Pons (tissue), 1 donor: ENCODE measurements at regions not wholly inside any gene's neighbourhood (a gene's known extent, or its start where the extent isn't known, plus 50 kb on each side); places are given as distances from the start of the nearest gene placed in this dataset.

Experiments used
- DNase-seq: peaks from one replicate; pipeline ENCODE4 v3.0.0-alpha.2; 2016; ENCODE audit warnings: low spot score

DNA sequence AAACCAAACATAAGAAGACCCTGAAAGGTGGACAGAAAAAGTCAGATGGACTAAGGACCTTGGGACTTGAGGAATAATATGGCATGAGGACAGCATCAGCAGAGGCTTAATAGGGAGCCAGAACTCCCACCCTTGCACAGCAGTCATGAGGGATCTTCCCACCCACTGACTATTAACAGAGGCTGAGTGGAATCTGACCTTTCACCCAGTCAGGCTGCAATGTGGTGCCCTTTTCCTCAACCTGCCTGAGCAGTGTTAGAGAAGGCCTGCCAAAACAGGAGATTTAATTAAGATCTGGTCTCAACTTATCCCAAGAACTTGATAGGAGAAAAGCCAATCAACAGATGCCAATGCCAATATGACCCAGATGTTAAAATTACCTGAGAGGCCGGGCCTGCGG lies 481.9 kb downstream of the KDM4C start:
- DNase-seq = no peak

DNA sequence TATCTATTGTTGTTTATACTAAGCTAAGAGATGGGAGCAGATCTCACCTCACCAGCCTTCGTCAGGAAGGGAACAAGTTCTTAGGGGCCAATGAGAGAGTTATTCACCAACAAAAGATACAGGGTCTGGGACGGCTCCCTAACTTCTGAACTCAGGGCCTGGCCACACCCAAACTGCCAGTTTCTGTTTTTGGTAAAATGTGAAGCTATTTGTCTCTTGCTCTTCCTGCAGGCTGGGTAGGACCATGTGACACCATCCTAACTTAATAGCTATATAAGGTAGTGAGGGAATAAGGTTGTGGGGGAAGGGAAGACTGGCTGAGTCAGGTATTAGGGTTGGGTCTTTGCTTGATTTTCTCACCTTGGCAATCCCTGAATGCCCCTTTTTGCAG lies 480.5 kb downstream of the KDM4C start:
- DNase-seq = no peak

DNA sequence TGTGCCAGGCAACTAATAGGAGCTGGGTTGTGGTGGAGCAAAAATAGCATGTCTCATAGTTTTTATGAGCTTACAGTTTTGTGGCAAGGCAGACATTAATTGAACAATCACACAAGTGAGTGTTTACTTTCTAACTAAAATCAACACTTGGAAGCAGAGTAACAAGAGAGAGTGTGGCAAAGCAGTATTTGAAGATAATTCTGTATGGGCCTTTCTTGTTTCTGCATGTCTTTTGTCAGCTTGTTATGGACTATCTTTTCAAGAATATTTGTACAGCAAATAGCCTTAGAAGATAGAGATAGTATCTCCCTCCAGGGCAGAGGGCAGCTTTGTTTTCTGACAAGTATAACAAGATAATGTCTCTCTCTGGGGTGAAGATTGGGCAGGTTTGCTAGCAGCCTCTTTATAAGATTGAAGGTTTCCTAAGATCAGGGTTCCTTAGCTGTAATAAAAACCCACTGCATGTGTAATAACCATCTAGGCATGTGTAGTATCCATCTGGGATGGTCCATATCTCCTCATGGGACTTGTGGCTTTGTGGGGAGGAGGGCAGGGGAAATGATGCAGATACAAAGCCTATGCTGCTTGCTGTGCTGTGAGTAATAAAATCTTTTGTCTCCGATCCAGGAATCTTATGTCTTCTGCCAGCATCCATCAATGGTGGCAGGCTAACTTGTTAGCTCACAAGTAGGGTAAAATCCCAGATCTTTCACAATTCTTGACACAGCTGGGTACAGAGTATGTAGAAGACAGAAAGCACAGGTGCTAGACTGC lies 479.9 kb downstream of the KDM4C start:
- no peak for DNase-seq

DNA sequence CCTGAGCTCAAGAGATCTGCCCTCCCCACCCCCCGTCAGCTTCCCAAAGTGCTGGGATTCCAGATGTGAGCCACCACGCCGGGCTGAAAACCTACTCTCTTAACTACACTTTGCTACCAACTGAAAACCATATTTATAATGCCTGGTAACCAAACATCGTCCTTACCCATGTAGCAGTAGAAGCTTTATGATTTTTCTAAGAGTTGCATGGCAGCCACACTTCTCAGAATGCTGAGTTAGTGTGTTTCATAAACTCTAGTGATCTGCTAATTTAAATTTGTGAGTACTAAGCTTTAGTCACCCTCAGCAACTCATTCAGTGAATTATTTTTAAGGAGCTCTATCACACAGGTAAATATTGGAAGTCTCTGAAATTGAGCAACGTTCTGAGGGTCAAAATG lies 478.4 kb downstream of the KDM4C start:
- DNase-seq = no peak

DNA sequence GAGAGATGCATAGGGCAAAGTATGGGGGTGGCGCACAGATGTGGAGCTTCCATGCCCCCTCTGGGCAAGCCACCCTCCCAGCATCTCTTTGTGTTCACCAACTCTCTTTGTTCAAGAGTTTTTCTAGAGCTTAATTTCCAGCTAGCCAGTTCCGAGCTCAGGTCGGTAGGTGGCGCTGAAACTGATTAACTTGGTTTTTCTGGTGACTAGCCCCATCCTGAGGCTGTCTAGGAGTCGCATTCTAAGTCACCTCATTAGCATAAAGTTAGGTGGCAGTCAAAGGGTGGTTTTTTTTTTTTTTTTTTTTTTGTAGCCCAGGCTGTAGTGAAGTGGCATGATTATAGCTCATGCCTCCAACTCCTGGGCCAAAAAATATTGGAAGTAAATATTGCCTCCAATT lies 476.4 kb downstream of the KDM4C start:
- DNase-seq = no peak

DNA sequence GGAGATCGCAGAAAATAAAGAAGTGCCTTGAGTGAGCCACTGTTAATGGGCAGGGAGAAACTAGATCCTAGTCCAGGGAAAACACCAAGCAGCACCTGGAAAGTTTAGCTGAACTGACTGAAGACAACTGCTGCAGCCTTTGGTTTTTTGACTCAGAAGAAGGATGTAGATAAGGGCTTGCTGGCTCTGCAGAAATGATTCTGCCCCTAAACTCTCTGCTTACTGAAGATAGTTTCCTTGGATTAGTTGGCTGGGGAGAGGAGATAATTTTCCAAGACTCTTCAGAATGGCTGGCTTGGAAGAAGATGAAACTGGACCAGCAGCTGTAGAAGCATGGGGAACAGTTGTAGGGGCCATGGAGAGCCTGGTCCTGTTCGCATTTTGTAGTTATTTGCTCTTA lies 471.8 kb downstream of the KDM4C start:
- DNase-seq = no peak

DNA sequence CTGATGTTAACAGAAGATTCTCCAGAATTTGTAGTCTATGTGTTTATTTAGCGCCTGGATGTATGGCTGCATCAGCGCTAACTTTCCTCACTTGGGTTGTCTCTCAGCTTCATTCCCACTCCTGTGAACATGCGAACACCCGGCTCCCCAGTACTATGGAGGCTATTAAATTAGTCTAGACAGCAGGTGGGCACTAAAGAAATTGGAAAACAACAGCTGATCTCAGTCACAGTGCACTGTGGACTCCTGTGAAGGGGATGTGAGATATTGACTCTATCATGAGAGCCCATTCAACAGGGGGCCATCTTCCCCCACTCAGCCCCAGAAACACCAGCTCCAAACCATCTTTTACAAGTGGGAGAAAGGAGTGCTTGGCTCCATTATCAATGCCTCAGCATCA lies 471.0 kb downstream of the KDM4C start:
- no peak for DNase-seq

DNA sequence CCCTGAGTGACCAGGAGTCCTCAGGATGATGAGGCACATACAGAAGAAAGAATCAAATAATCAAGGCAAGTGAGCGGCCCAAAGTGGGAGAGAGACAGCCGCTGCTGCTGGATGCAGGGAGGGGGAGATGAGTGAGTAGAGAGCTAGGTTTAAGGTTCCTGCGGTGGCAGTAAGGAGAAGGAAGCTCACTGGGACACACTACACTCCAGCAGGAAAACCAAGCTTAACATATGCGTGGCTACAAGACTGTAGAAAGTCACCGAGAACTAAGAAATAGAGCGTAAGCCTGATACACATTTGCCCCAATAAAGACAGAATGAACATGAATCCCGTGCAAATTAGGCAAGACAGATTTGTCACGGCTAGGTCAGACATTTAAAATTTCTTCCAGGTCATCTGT lies 470.2 kb downstream of the KDM4C start:
- no peak for DNase-seq

DNA sequence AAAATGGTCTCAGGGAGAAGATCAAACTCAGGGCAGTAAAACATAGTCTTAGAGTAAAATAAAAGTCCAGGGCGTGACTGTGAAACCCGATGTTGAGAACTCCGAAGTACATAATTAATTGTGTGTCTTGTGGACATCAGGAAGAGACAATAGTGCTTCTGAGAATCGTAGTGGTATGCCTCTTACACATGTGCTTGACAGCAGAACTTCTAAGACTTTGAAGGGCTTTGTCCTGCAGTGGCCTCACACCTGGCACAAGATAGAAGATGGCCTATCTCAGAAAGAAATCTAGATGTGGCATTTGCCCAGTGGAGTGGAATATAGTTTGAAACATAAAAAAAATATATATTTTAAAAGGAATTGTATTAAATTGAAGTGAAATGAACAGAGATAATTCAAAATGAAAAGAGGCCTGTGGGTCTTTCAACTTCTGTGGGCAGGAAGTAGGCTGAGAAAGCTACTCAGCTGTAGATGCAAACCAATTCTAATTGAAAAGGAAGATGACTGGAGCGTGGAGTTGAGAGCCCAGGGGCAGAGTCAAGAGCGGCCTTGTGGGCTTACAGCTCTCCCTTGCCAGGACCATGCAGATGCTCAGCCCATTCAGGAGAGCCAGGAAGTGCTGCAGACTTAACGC lies 468.4 kb downstream of the KDM4C start:
- no peak for DNase-seq
